Naive B cell (primary cell): ENCODE measurements at regions not wholly inside any gene's neighbourhood (a gene's known extent, or its start where the extent isn't known, plus 50 kb on each side); places are given as distances from the start of the nearest gene placed in this dataset.

Experiments used
- ATAC-seq, 2 donors: fragments of 150-1000 bp; cut with Tn5 transposase; 2 replicates each; pipeline ENCODE4 v1.10.0; 2021; ENCODE audit warnings: low read depth in 2 of 2, mild to moderate bottlenecking in 2 of 2, moderate library complexity in 2 of 2
- DNase-seq: peaks from one replicate; pipeline ENCODE4 v3.0.0; 2022
- H3K27ac Mint-ChIP-seq, 6 donors: one replicate each; pipeline ENCODE4 v1.8.0; 2020 to 2022; ENCODE audit warnings: mild to moderate bottlenecking in 6 of 6, mixed read lengths in 6 of 6, moderate library complexity in 5 of 6, inconsistent platforms in 2 of 6
- H3K27me3 Mint-ChIP-seq, 3 donors: one replicate each; pipeline ENCODE4 v1.8.0; 2021 to 2022; ENCODE audit warnings: mixed read lengths in 3 of 3, mild to moderate bottlenecking in 1 of 3
- H3K36me3 Mint-ChIP-seq, 2 donors: one replicate each; pipeline ENCODE4 v1.8.0; 2020 to 2022; ENCODE audit warnings: mixed read lengths in 2 of 2, inconsistent platforms in 1 of 2, mild to moderate bottlenecking in 1 of 2
- H3K4me1 Mint-ChIP-seq, 3 donors: one replicate each; pipeline ENCODE4 v1.8.0; 2020 to 2022; ENCODE audit warnings: mixed read lengths in 3 of 3, inconsistent platforms in 1 of 3, mild to moderate bottlenecking in 1 of 3, moderate library complexity in 1 of 3
- H3K4me3 Mint-ChIP-seq, 8 donors: one replicate each; pipeline ENCODE4 v1.8.0; 2020 to 2022; ENCODE audit warnings: mild to moderate bottlenecking in 8 of 8, mixed read lengths in 8 of 8, moderate library complexity in 8 of 8, inconsistent platforms in 2 of 8
- H3K9me3 Mint-ChIP-seq, 7 donors: one replicate each; pipeline ENCODE4 v1.8.0; 2020 to 2022; ENCODE audit warnings: mixed read lengths in 7 of 7, mild to moderate bottlenecking in 5 of 7, inconsistent platforms in 2 of 7, moderate library complexity in 1 of 7

DNA sequence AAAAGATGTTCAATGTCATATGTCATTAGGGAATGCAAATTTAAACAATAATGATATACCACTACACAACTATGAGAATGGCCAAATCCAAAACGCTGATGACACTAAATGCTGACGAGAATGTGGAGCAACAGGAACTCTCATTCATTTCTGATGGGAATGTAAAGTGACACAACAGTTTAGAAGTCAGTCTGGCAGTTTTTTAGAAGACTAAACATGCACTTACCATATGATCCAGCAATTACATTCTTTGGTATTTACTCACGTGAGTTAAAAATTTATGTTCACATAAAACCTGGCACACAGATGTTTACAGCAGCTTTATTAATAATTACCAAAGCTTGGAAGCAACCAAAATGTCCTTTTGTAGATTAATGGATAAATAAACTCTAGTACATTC is 110.4 kb upstream of the C1orf21 start:
- Mint-ChIP-seq H3K27ac (no peak overlapping the region), H3K27me3 (peaks cover 0 to 8% (median 5%) of the 10 kb centered on the region in 3 donors), H3K9me3 (peaks cover 0 to 18% (median 3%) of the 10 kb centered on the region in 7 donors), H3K36me3 (no peaks in the 10 kb centered on the region), H3K4me3 (no peak overlapping the region), H3K4me1 (no peaks in the 10 kb centered on the region)
- no peak for DNase-seq
- no peak for ATAC-seq

- DNase-seq, result no peak
- Mint-ChIP-seq H3K9me3 (peaks cover 0 to 5% (median 0%) of the 10 kb centered on the region in 7 donors), H3K36me3 (no peaks in the 10 kb centered on the region), H3K27ac (no peak overlapping the region), H3K4me1 (no peaks in the 10 kb centered on the region), H3K27me3 (peaks cover 0 to 2% (median 0%) of the 10 kb centered on the region in 3 donors), H3K4me3 (no peak overlapping the region)
- ATAC-seq, result no peak
Observed at GRCh38 chr1:184279911-184280458, 106.8 kb upstream of the C1orf21 start.

- Mint-ChIP-seq H3K4me1 (no peaks in the 10 kb centered on the region), H3K27ac (no peak overlapping the region), H3K36me3 (no peaks in the 10 kb centered on the region), H3K9me3 (peaks cover 0 to 14% (median 6%) of the 10 kb centered on the region in 7 donors), H3K27me3 (no peaks in the 10 kb centered on the region), H3K4me3 (no peak overlapping the region)
- no peak for ATAC-seq
- DNase-seq, result no peak
Observed at GRCh38 chr1:184283999-184284398, 102.8 kb upstream of the C1orf21 start.

DNA sequence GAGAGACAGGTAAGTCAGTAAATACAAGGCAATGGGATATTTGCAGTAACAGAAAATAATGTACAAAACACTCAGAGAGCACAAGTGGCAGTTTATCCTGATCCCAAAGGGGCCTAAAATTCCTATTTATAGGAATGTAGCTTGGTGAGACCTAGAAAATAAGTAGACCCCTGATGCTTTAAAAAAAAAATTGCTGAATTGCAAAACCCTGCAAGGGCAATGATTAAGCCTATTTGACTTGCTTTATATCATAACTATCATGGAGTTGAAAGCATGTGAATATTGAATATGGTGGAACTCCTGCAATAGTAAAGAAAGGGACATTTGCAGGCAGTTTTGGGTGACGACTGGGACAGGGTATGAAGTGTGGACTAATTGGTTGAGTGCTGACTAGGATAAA is 101.9 kb upstream of the C1orf21 start:
- Mint-ChIP-seq H3K36me3 (no peaks in the 10 kb centered on the region), H3K9me3 (peaks cover 4 to 22% (median 14%) of the 10 kb centered on the region in 7 donors), H3K27me3 (no peaks in the 10 kb centered on the region), H3K27ac (no peak overlapping the region), H3K4me3 (no peak overlapping the region), H3K4me1 (no peaks in the 10 kb centered on the region)
- DNase-seq (no peak), ATAC-seq (no peak)

- ATAC-seq (no peak), DNase-seq (no peak)
- Mint-ChIP-seq H3K27ac (no peak overlapping the region), H3K4me1 (no peaks in the 10 kb centered on the region), H3K27me3 (no peaks in the 10 kb centered on the region), H3K4me3 (peak overlapping the region in 1 of 8 donors; percentile 0), H3K9me3 (peaks cover 7 to 28% (median 16%) of the 10 kb centered on the region in 7 donors), H3K36me3 (no peaks in the 10 kb centered on the region)
Observed at GRCh38 chr1:184285401-184286087, 101.3 kb upstream of the C1orf21 start.

DNA sequence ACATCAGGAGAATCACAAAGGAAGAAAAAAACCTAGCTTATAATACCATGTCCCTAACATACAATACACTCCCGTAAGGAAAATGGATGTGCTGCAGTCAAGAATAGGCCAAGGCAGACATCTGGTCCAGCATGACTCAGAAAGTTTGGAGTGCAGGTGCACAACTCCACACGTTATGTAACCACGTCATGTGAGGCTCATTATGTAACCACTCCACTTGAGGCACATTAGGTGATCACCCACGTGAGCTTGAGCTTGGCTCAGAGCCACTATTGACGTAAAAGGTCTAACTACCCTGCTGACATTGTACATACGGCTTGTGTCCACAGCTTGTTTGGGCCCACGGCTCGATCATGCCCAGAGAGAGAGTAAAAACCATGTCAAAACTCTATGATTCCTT is 99.8 kb upstream of the C1orf21 start:
- H3K9me3 Mint-ChIP-seq, result peaks cover 14 to 40% (median 24%) of the 10 kb centered on the region in 7 donors
- no peaks in the 10 kb centered on the region for H3K4me1 Mint-ChIP-seq
- DNase-seq, result no peak
- no peaks in the 10 kb centered on the region for H3K27me3 Mint-ChIP-seq
- no peaks in the 10 kb centered on the region for H3K36me3 Mint-ChIP-seq
- H3K27ac Mint-ChIP-seq, result no peak overlapping the region
- H3K4me3 Mint-ChIP-seq, result no peak overlapping the region
- ATAC-seq, result no peak

DNA sequence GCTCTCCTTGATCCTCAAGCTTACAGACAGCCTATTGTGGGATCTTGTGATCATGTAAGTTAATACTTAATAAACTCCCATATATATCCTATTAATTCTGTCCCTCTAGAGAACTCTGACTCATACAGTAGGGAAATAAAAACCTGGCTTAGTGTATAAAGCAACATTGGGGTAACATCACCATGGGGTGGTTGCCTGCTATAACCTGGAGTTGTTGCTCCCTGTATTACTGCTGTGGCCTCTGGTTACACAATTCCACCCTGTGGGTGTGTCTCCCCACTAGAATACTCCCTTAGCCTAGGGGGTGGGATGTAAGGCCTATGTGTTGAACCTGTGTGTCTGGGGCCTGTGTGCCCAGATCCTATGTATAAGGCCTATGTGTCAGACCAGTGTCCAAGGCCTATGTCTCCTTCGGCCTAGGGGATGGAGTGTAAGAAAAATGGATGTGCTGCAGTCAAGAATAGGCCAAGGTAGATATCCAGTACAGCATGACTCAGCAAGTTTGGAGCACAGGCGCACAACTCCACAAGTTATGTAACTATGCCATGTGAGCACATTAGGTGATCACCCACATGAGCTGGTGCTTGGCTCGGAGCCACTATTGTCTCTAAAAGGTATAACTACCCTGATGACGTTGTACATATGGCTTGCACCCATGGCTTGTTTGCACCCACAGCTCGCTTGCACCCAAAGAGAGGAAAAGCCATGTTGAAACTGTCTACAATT is 96.8 kb upstream of the C1orf21 start:
- DNase-seq (no peak), ATAC-seq (no peak)
- Mint-ChIP-seq H3K36me3 (no peaks in the 10 kb centered on the region), H3K4me1 (no peaks in the 10 kb centered on the region), H3K4me3 (no peak overlapping the region), H3K27me3 (peaks cover 0 to 5% (median 5%) of the 10 kb centered on the region in 3 donors), H3K9me3 (peaks cover 15 to 45% (median 29%) of the 10 kb centered on the region in 7 donors), H3K27ac (no peak overlapping the region)

DNA sequence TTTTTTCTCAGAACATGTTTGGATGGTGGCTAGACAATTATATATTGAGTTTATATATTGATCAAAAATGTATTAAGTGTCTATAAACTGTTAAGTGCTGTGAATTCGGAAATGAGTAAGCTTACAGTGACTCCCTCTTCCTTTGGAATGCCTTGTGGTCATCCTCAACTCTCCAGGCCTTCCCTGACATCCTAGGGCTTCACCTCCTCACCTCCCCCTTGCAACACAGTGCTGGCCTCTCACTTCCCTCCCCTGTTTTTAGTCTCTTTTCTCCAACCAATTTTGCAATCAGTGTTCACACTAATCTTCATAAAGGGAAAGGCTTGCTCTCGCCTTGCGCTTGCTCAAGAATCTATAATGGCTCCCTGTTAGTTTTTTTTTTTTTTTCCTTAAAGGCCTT is 95.1 kb upstream of the C1orf21 start:
- DNase-seq (no peak), ATAC-seq (no peak)
- Mint-ChIP-seq H3K4me3 (no peak overlapping the region), H3K4me1 (no peaks in the 10 kb centered on the region), H3K36me3 (no peaks in the 10 kb centered on the region), H3K27me3 (peaks cover 0 to 5% (median 5%) of the 10 kb centered on the region in 3 donors), H3K27ac (peak overlapping the region in 1 of 6 donors; percentile 67), H3K9me3 (peaks cover 9 to 44% (median 29%) of the 10 kb centered on the region in 7 donors)

DNA sequence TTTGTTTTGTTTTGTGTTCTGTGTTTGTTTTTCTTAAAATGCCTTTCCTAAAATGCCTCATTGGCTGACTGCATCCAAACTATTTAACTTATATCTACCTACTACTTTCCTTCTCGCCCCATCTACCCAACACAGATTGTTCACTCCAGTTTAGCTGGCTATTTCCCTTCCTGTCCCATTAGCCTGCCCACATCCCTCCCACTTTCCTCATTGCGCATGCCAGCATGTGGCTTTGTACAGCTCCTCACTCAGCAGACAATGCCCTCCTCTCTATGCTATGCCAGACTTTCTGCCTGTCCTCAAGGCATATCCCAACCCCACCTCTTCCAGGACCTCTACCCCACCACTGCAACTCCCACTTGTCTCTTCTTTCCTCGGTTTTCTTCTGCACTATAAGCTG is 94.7 kb upstream of the C1orf21 start:
- Mint-ChIP-seq H3K4me1 (no peaks in the 10 kb centered on the region), H3K27ac (no peak overlapping the region), H3K27me3 (peaks cover 0 to 5% (median 5%) of the 10 kb centered on the region in 3 donors), H3K36me3 (no peaks in the 10 kb centered on the region), H3K4me3 (no peak overlapping the region), H3K9me3 (peaks cover 6 to 40% (median 29%) of the 10 kb centered on the region in 7 donors)
- DNase-seq (no peak), ATAC-seq (no peak)

DNA sequence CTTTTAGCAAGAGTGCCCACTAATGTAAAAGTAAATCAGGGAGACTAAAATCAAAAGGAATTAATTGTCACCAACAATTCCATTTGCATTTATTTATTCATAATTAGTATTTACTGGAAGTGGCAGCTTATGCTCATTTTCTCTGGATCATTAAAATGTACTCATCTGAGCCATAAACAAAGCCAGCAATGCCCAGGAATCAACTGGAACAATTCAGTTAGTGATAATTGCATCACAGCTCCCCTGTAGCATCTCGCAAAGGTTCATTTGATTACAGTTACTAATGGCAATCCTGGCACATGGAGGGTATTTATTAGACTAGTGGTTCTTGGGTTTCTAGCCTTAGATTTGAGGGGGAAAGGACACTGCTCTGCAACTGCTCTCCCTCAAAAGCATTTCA is 92.7 kb upstream of the C1orf21 start:
- no peak overlapping the region for H3K27ac Mint-ChIP-seq

DNA sequence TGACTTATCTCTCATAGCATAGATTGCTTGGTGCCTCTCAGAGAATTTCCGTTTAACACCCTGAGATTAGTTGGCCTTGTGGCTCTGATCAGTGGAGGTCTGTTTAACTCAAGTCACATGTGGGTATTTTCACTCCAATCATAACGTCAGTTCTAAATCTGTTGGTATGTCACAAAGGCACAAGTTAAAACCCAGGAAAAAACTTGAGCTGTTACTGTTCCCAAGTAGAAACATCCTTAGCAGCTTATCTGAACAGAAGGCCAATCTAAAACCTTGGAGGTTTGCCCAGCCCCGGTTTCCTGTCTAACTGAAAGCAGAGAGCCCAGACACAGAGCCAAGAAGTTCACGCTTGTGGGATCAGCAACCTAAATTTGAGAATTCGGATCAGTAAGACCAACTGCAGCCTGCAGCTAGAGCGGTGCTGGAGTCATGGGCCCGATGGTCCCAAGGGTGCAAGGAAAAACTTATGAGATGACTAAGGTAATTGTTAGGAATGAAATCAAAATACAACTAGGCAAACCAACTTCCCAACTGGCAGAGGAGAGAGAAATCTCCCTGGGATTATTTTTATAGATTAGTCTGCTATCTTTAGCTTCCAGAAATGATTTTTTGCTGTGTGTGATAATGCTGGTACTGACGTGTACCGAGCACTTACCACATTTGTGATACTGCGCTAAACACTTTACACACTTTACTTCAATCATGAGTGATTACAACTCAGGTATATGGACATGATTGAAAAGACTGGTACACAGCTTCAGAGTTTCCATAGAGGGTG is 90.2 kb upstream of the C1orf21 start:
- no peak overlapping the region for H3K27ac Mint-ChIP-seq
- DNase-seq (no peak), ATAC-seq (no peak)
- peaks cover 0 to 11% (median 7%) of the 10 kb centered on the region in 7 donors for H3K9me3 Mint-ChIP-seq
- H3K4me3 Mint-ChIP-seq, result no peak overlapping the region
- peaks cover 0 to 5% (median 5%) of the 10 kb centered on the region in 3 donors for H3K27me3 Mint-ChIP-seq
- H3K36me3 Mint-ChIP-seq, result no peaks in the 10 kb centered on the region
- no peaks in the 10 kb centered on the region for H3K4me1 Mint-ChIP-seq

More for the DNA sequence above, 92.7 kb upstream of the C1orf21 start:
- DNase-seq, result no peak
- ATAC-seq, result no peak
- Mint-ChIP-seq H3K27me3 (peaks cover 0 to 5% (median 5%) of the 10 kb centered on the region in 3 donors), H3K9me3 (peaks cover 6 to 32% (median 25%) of the 10 kb centered on the region in 7 donors), H3K36me3 (no peaks in the 10 kb centered on the region), H3K4me3 (no peak overlapping the region), H3K4me1 (no peaks in the 10 kb centered on the region)

- Mint-ChIP-seq H3K27me3 (peaks cover 0 to 5% (median 5%) of the 10 kb centered on the region in 3 donors), H3K36me3 (no peaks in the 10 kb centered on the region), H3K4me3 (no peak overlapping the region), H3K27ac (no peak overlapping the region), H3K4me1 (no peaks in the 10 kb centered on the region), H3K9me3 (peaks cover 0 to 4% (median 2%) of the 10 kb centered on the region in 7 donors)
- DNase-seq (no peak), ATAC-seq (no peak)
Observed at GRCh38 chr1:184297244-184297750, 89.5 kb upstream of the C1orf21 start.
